Stomach (tissue), 8 donors: ENCODE measurements at regions not wholly inside any gene's neighbourhood (a gene's known extent, or its start where the extent isn't known, plus 50 kb on each side); places are given as distances from the start of the nearest gene placed in this dataset.

ENCODE experiments used
- DNase-seq, 2 donors: peaks; one replicate each; pipeline versions ENCODE4 v3.0.0 to v3.0.0-alpha.2; 2013 to 2019
- H3K27ac ChIP-seq, 5 donors: fragments of 200-600 bp in 4 of 5; sonication (generic) in 4 of 5; one replicate each; pipeline ENCODE4 v1.5.1; 2013 to 2019; ENCODE audit warnings: mild to moderate bottlenecking in 1 of 5, moderate library complexity in 1 of 5
- H3K27me3 ChIP-seq, 3 donors: fragments of 200-600 bp; sonication (generic); one replicate each; pipeline ENCODE4 v1.5.1; 2017 to 2019; ENCODE audit warnings: mixed run types in 1 of 3
- H3K36me3 ChIP-seq, 4 donors: fragments of 200-600 bp; sonication (generic); 1 replicate in 3 of 4; 2 replicates in 1 of 4; pipeline ENCODE4 v1.5.1; 2016 to 2019
- H3K4me1 ChIP-seq, 4 donors: fragments of 200-600 bp; sonication (generic); one replicate each; pipeline ENCODE4 v1.5.1; 2016 to 2019
- H3K4me3 ChIP-seq, 4 donors: fragments of 200-600 bp; sonication (generic) in 3 of 4; one replicate each; pipeline ENCODE4 v1.5.1; 2016 to 2019; ENCODE audit warnings: mild to moderate bottlenecking in 1 of 4
- H3K9me3 ChIP-seq, 4 donors: fragments of 200-600 bp; sonication (generic); one replicate each; pipeline ENCODE4 v1.5.1; 2016 to 2019
- EP300 ChIP-seq: sonication (generic); formaldehyde crosslinking; IDR thresholded peaks from one replicate; pipeline ENCODE4 v1.6.1; 2017; ENCODE audit warnings: antibody characterized with exemption
- POLR2A ChIP-seq, 4 donors: fragments of 450-650 bp; IDR thresholded peaks; one replicate each; pipeline ENCODE4 v1.6.1; 2016; ENCODE audit warnings: antibody characterized with exemption in 4 of 4, control low read depth in 2 of 4, mild to moderate bottlenecking in 1 of 4, moderate library complexity in 1 of 4
- POLR2AphosphoS5 ChIP-seq, 3 donors: sonication (generic); formaldehyde crosslinking; IDR thresholded peaks; one replicate each; pipeline ENCODE4 v1.6.1; 2016; ENCODE audit warnings: antibody characterized with exemption in 3 of 3
- WGBS, 5 donors: extraction: QIAGEN DNeasy Blood & Tissue Kit in 3 of 5; methylation state at CpG; one replicate each; pipeline versions ENCODE4 v1.1.5 to v1.1.7; 2013 to 2018; 5-methylcytosine and 5-hydroxymethylcytosine counted together
- intact Hi-C: fragments of 100-400 bp; cut with DNase I; formaldehyde crosslinking; loops from one replicate; pipeline ENCODE4 v1.15.1; 2023; ENCODE audit warnings: low total_unique reads
- TF ChIP-seq, protein P1 (sequence below), 7 experiments: fragments of 450-650 bp in 4 of 7; fragments of 200-600 bp in 3 of 7; sonication (generic) in 3 of 7; IDR thresholded peaks; one replicate each; pipeline ENCODE4 v1.5.1; 2016 to 2019; ENCODE audit warnings: antibody characterized with exemption in 7 of 7, control low read depth in 2 of 7, mild to moderate bottlenecking in 1 of 7
- donor health status: healthy with polysubstance abuse.
- donor health status: Bipolar disorder and iron deficiency.
- donor health status: healthy.

- no peaks in the 10 kb centered on the region for H3K4me1 ChIP-seq
- no peaks in the 10 kb centered on the region for H3K9me3 ChIP-seq
- intact Hi-C loops: no loop called here
- H3K4me3 ChIP-seq: no peak overlapping the region
- DNase-seq: peak in 1 of 2 donors; percentile 50
- H3K36me3 ChIP-seq: no peaks in the 10 kb centered on the region
- peaks cover 0 to 7% (median 0%) of the 10 kb centered on the region in 3 donors for H3K27me3 ChIP-seq
- H3K27ac ChIP-seq: no peak overlapping the region
- 35 to 62% (median 37%) methylated on average over 4 of the region's 4 CpGs for WGBS, 5 donors
- TF ChIP-seq EP300: no peak
- TF ChIP-seq, protein P1, sequence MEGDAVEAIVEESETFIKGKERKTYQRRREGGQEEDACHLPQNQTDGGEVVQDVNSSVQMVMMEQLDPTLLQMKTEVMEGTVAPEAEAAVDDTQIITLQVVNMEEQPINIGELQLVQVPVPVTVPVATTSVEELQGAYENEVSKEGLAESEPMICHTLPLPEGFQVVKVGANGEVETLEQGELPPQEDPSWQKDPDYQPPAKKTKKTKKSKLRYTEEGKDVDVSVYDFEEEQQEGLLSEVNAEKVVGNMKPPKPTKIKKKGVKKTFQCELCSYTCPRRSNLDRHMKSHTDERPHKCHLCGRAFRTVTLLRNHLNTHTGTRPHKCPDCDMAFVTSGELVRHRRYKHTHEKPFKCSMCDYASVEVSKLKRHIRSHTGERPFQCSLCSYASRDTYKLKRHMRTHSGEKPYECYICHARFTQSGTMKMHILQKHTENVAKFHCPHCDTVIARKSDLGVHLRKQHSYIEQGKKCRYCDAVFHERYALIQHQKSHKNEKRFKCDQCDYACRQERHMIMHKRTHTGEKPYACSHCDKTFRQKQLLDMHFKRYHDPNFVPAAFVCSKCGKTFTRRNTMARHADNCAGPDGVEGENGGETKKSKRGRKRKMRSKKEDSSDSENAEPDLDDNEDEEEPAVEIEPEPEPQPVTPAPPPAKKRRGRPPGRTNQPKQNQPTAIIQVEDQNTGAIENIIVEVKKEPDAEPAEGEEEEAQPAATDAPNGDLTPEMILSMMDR (IDR thresholded peaks at IDR 0.05): no peak
Measured at GRCh38 chrX:111041018-111041462, 55.0 kb upstream of the PAK3 start.

- TF ChIP-seq, protein P1 (IDR thresholded peaks at IDR 0.05): no peak
- TF ChIP-seq POLR2AphosphoS5 (IDR thresholded peaks at IDR 0.05) (no peak), EP300 (no peak), POLR2A (IDR thresholded peaks at IDR 0.05) (no peak)
- H3K9me3 ChIP-seq: no peaks in the 10 kb centered on the region
- H3K4me1 ChIP-seq: no peaks in the 10 kb centered on the region
- 43 to 70% (median 52%) methylated on average over 3 of the region's 3 CpGs for WGBS, 5 donors
- H3K36me3 ChIP-seq: no peaks in the 10 kb centered on the region
- no peak overlapping the region for H3K27ac ChIP-seq
- H3K27me3 ChIP-seq: peaks cover 0 to 2% (median 0%) of the 10 kb centered on the region in 3 donors
- intact Hi-C loops: no loop called here
- H3K4me3 ChIP-seq: no peak overlapping the region
- DNase-seq: no peak
Measured at GRCh38 chrX:111040377-111041017, 55.5 kb upstream of the PAK3 start.

DNA sequence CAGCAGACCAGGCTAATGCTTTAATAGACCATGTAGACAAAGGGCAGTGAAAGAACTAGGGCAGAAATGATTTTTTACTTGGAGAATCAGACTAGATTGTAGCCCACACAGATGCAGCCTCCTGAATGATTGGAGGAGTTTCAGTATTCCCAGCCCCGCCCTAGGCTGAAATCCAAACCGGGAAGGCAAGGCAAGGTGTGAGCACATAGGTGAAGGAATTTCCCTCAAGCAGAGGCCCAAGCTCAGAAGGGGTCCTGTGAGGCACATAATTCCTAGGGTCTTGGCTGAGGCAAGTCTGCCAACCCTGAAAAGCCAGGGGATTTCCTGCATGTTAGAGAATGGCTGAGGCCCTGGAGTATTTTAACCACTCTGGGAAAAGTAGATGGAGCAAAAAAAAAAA is 56.4 kb upstream of the PAK3 start:
- Histone ChIP-seq H3K4me3 (no peak overlapping the region), H3K4me1 (no peaks in the 10 kb centered on the region), H3K27me3 (no peaks in the 10 kb centered on the region), H3K9me3 (no peaks in the 10 kb centered on the region), H3K36me3 (no peaks in the 10 kb centered on the region), H3K27ac (no peak overlapping the region)
- no peak for TF ChIP-seq POLR2AphosphoS5 (IDR thresholded peaks at IDR 0.05)
- TF ChIP-seq, protein P1 (IDR thresholded peaks at IDR 0.05): no peak
- TF ChIP-seq POLR2A (IDR thresholded peaks at IDR 0.05): no peak
- TF ChIP-seq EP300: no peak
- no peak for DNase-seq
- 44 to 60% (median 52%) methylated on average over 2 of the region's 2 CpGs; no CpG with 5 or more reads in 1 of the 5 donors for WGBS, 5 donors
- intact Hi-C loops: no loop called here

- H3K27me3 ChIP-seq: no peaks in the 10 kb centered on the region
- TF ChIP-seq EP300 (no peak), POLR2AphosphoS5 (IDR thresholded peaks at IDR 0.05) (no peak), POLR2A (IDR thresholded peaks at IDR 0.05) (no peak)
- TF ChIP-seq, protein P1 (IDR thresholded peaks at IDR 0.05): no peak
- no peak for DNase-seq
Measured at GRCh38 chrX:111035991-111036390, 60.0 kb upstream of the PAK3 start.

More at GRCh38 chrX:111035991-111036390, 60.0 kb upstream of the PAK3 start:
- Histone ChIP-seq H3K4me3 (no peak overlapping the region), H3K27ac (no peak overlapping the region), H3K36me3 (no peaks in the 10 kb centered on the region), H3K4me1 (no peaks in the 10 kb centered on the region), H3K9me3 (no peaks in the 10 kb centered on the region)
- intact Hi-C loops: no loop called here
- WGBS, 5 donors: 57 to 87% (median 75%) methylated on average over 2 of the region's 2 CpGs
